K562 (cell line): ENCODE measurements at regions not wholly inside any gene's neighbourhood (a gene's known extent, or its start where the extent isn't known, plus 50 kb on each side); places are given as distances from the start of the nearest gene placed in this dataset.

ENCODE experiments used
- ATAC-seq: fragments of 200-7000 bp; cut with Tn5 transposase; 3 replicates; pipeline ENCODE4 v1.9.1; 2020; ENCODE audit warnings: moderate library complexity
- BruUV-seq: library from RNA; stranded (reverse); fragments of 400-500 nt; replicated peaks from 2 replicates; lab custom pipeline; 2021; lab: Mats Ljungman, UMichigan
- CTCF ChIA-PET: fragments of 300-600 bp; formaldehyde crosslinking; extraction: SDS; loops from one replicate; lab custom pipeline; 2021; ENCODE audit warnings: low intra/inter-chr PET ratio; lab: Yijun Ruan, JAX
- POLR2A ChIA-PET: fragments of 300-600, 350-650 bp; sonication (Branson Sonifier 250); formaldehyde crosslinking; extraction: SDS; loops from one replicate; lab custom pipeline; 2021; ENCODE audit warnings: antibody characterized with exemption, inconsistent platforms; lab: Yijun Ruan, JAX
- DNase-seq, 4 experiments: peaks; one replicate each; pipeline versions ENCODE4 v3.0.0 to v3.0.0-alpha.2; 2011 to 2018; ENCODE audit warnings: low spot score in 3 of 4, mixed read lengths in 3 of 4; ENCODE audit errors: extremely low read depth in 1 of 4
- FAIRE-seq: peaks from 2 replicates; lab custom pipeline; 2011; peaks lifted over from hg19 to GRCh38; lab: Jason Lieb, UNC
- H2AFZ ChIP-seq: 2 replicates; pipeline ENCODE4 v1.6.0; 2011; ENCODE audit warnings: low read depth, low read length, control low read depth, inconsistent platforms
- H3K27ac ChIP-seq: fragments of 200-600 bp; 3 replicates; pipeline ENCODE4 v1.8.0; 2011; ENCODE audit warnings: low read depth, mild to moderate bottlenecking, control low read depth, inconsistent platforms, low read length, moderate library complexity, mixed read lengths; ENCODE audit errors: extremely low read depth
- H3K27me3 ChIP-seq, 2 experiments: fragments of 300-600 bp in 1 of 2; 2 replicates in 1 of 2; 3 replicates in 1 of 2; pipeline versions ENCODE4 v1.6.0 to v1.8.0; 2011; ENCODE audit warnings: inconsistent platforms in 2 of 2, low read length in 2 of 2, mild to moderate bottlenecking in 1 of 2, mixed read lengths in 1 of 2, moderate library complexity in 1 of 2; ENCODE audit not compliant: control insufficient read depth in 2 of 2, insufficient read depth in 2 of 2
- H3K36me3 ChIP-seq: fragments of 300-600 bp; 3 replicates; pipeline ENCODE4 v1.8.0; 2011; ENCODE audit warnings: mild to moderate bottlenecking, low read length, inconsistent platforms; ENCODE audit not compliant: control insufficient read depth, insufficient read depth
- H3K4me1 ChIP-seq, 2 experiments: fragments of 200-600 bp in 1 of 2; replicated peaks in 1 of 2; 2 replicates in 1 of 2; 3 replicates in 1 of 2; pipeline versions ENCODE4 v1.5.1 to v1.8.0; 2011; ENCODE audit warnings: inconsistent platforms in 2 of 2, low read length in 2 of 2, mild to moderate bottlenecking in 1 of 2, mixed read lengths in 1 of 2, moderate library complexity in 1 of 2; ENCODE audit not compliant: control insufficient read depth in 2 of 2, insufficient read depth in 2 of 2
- H3K4me2 ChIP-seq: 2 replicates; pipeline ENCODE4 v1.6.1; 2011; ENCODE audit warnings: low read length, control low read depth, inconsistent platforms, mixed read lengths; ENCODE audit not compliant: insufficient read depth
- H3K4me3 ChIP-seq: fragments of 200-600 bp; sonication (generic), shearing (Covaris generic); 2 replicates; pipeline ENCODE4 v1.5.1; 2016; ENCODE audit warnings: control low read depth, inconsistent platforms
- H3K79me2 ChIP-seq: fragments of 200-600 bp; 3 replicates; pipeline ENCODE4 v1.8.0; 2011; ENCODE audit warnings: low read length, inconsistent platforms; ENCODE audit not compliant: control insufficient read depth, insufficient read depth
- H3K9ac ChIP-seq, 2 experiments: 2 replicates each; pipeline versions ENCODE4 v1.6.0 to v1.6.1; 2011; ENCODE audit warnings: low read depth in 2 of 2, low read length in 2 of 2, control low read depth in 1 of 2, inconsistent platforms in 1 of 2, mild to moderate bottlenecking in 1 of 2, mixed read lengths in 1 of 2; ENCODE audit not compliant: insufficient read depth in 1 of 2
- H3K9me1 ChIP-seq: one replicate; pipeline ENCODE4 v1.6.0; 2011; ENCODE audit warnings: inconsistent platforms, mild to moderate bottlenecking, low read length, moderate library complexity; ENCODE audit not compliant: control insufficient read depth, insufficient read depth
- H3K9me3 ChIP-seq: replicated peaks from 2 replicates; pipeline ENCODE4 v1.5.1; 2011; ENCODE audit warnings: low read depth, low read length, inconsistent platforms; ENCODE audit not compliant: control insufficient read depth, insufficient read depth
- H4K20me1 ChIP-seq: replicated peaks from 2 replicates; pipeline ENCODE4 v1.6.1; 2011; ENCODE audit warnings: low read length, inconsistent platforms, mixed read lengths; ENCODE audit not compliant: control insufficient read depth, insufficient read depth
- ARHGAP35 ChIP-seq: fragments of 450-650 bp; IDR thresholded peaks from 2 replicates; pipeline ENCODE4 v1.6.1; 2018; ENCODE audit not compliant: partially characterized antibody
- ATF1 ChIP-seq, 2 experiments: fragments of 450-650 bp in 1 of 2; IDR thresholded peaks; 2 replicates each; pipeline ENCODE4 v1.6.1; 2016; ENCODE audit warnings: missing compliant biosample characterization in 1 of 2, missing genetic modification characterization in 1 of 2
- CC2D1A ChIP-seq: fragments of 450-650 bp; IDR thresholded peaks from 2 replicates; pipeline ENCODE4 v1.6.1; 2017; ENCODE audit warnings: mild to moderate bottlenecking
- HDAC3 ChIP-seq: fragments of 450-650 bp; IDR thresholded peaks from 2 replicates; pipeline ENCODE4 v1.6.1; 2018; ENCODE audit warnings: borderline replicate concordance, mild to moderate bottlenecking, moderate library complexity; ENCODE audit not compliant: partially characterized antibody
- MYC ChIP-seq, 2 experiments: fragments of 250-450 bp in 1 of 2; sonication (Bioruptor Pico) in 1 of 2; IDR thresholded peaks; 2 replicates each; pipeline versions ENCODE4 v1.5.1 to v1.6.1; 2012 to 2021; ENCODE audit warnings: low read depth in 2 of 2, borderline replicate concordance in 1 of 2, improper control_type of control experiment in 1 of 2, low read length in 1 of 2, mild to moderate bottlenecking in 1 of 2, moderate library complexity in 1 of 2
- RUNX1 ChIP-seq: sonication (generic); IDR thresholded peaks from 2 replicates; pipeline ENCODE4 v1.6.1; 2016; ENCODE audit warnings: antibody characterized with exemption, low read depth
- SAFB2 ChIP-seq: fragments of 200-400 bp; formaldehyde crosslinking; IDR thresholded peaks from 2 replicates; pipeline ENCODE4 v1.6.1; 2018; ENCODE audit warnings: borderline replicate concordance, low read length, low read depth, moderate library complexity; ENCODE audit not compliant: severe bottlenecking
- STAG1 ChIP-seq: sonication (generic); formaldehyde crosslinking; IDR thresholded peaks from 2 replicates; pipeline ENCODE4 v1.5.0; 2020; ENCODE audit warnings: missing genetic modification reagents, borderline replicate concordance
- TBP ChIP-seq: optimal IDR thresholded peaks from 2 replicates; pipeline ENCODE3; 2011; ENCODE audit warnings: low read depth, low read length, improper control_type of control experiment
- ZKSCAN1 ChIP-seq: fragments of 150-350 bp; IDR thresholded peaks from 2 replicates; pipeline ENCODE4 v1.6.1; 2016; ENCODE audit warnings: low read depth, low read length
- ZNF121 ChIP-seq: sonication (generic); formaldehyde crosslinking; conservative IDR thresholded peaks from 2 replicates; pipeline ENCODE4 v1.8.0; 2022; ENCODE audit warnings: missing genetic modification reagents
- ZNF699 ChIP-seq: fragments of 250-450 bp; sonication (Bioruptor Pico); IDR thresholded peaks from 2 replicates; pipeline ENCODE4 v1.8.0; 2021; ENCODE audit warnings: mild to moderate bottlenecking, moderate library complexity; ENCODE audit not compliant: insufficient replicate concordance
- in situ Hi-C: fragments of 300-500 bp; cut with MboI; formaldehyde crosslinking; loops from 4 replicates; pipeline ENCODE4 v1.15.0; 2018; ENCODE audit warnings: inconsistent platforms, mixed read lengths
- intact Hi-C: fragments of 100-400 bp; cut with micrococcal nuclease; formaldehyde crosslinking; loops from 2 replicates; pipeline ENCODE4 v1.14.2; 2022
- TF ChIP-seq, protein P1 (sequence below): sonication (generic); formaldehyde crosslinking; IDR thresholded peaks from 2 replicates; pipeline ENCODE4 v1.5.0; 2020; ENCODE audit warnings: missing genetic modification reagents

DNA sequence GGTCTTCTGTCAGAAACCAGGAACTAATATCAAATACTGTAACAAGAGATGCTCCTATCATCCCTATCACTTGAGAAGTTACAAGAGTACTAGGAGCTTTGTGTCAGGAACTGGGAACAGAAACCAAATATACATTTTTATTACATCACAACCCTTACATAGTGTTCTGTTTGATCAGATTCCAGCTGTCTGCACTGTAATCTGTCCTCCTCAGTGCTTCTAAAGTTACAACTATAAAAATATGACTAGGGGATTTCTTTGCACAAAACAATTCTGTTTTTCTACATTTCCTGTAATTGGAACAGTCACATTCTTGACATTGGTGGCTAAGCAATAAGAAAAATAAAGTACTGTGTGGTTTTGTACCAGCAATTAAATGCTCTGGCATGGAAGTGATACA, 686.0 kb downstream of the PDHA2 start:
- no TSS peak for BruUV-seq
- in situ Hi-C loops = no loop called here
- H3K27me3 ChIP-seq = no peaks in the 10 kb centered on the region
- H3K79me2 ChIP-seq = no peaks in the 10 kb centered on the region
- DNase-seq (no peak), ATAC-seq (no peak), FAIRE-seq (no peak)
- no peak overlapping the region for H3K4me3 ChIP-seq
- intact Hi-C loops = no loop called here
- no peaks in the 10 kb centered on the region for H3K4me1 ChIP-seq
- H2AFZ ChIP-seq = no peak overlapping the region
- POLR2A ChIA-PET = interaction anchor here (0.8 kb wide), 1 partner anchor 805 kb away, joined by 3 read pairs; no protein-coding TSS in a partner anchor
- no peaks in the 10 kb centered on the region for H3K36me3 ChIP-seq
- H3K9me3 ChIP-seq = peaks cover 1% of the 10 kb centered on the region; the same call in 1 of the 2 replicates
- no peak overlapping the region for H3K9ac ChIP-seq
- no peaks in the 10 kb centered on the region for H4K20me1 ChIP-seq
- H3K27ac ChIP-seq = no peak overlapping the region
- no peaks in the 10 kb centered on the region for H3K9me1 ChIP-seq
- CTCF ChIA-PET = no interaction called here
- H3K4me2 ChIP-seq = no peak overlapping the region
- TF ChIP-seq, protein P1, sequence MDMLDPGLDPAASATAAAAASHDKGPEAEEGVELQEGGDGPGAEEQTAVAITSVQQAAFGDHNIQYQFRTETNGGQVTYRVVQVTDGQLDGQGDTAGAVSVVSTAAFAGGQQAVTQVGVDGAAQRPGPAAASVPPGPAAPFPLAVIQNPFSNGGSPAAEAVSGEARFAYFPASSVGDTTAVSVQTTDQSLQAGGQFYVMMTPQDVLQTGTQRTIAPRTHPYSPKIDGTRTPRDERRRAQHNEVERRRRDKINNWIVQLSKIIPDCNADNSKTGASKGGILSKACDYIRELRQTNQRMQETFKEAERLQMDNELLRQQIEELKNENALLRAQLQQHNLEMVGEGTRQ (CRISPR knock-in tag) = no peak
- TF ChIP-seq MYC (IDR thresholded peaks at IDR 0.05; ENCODE audit: low read depth, low read length) = no peak
- no peak for TF ChIP-seq MYC (CRISPR knock-in tag; IDR thresholded peaks at IDR 0.05; ENCODE audit: borderline replicate concordance, low read depth)
- no peak for TF ChIP-seq SAFB2
- TF ChIP-seq TBP = no peak
- TF ChIP-seq ZKSCAN1 = no peak
- TF ChIP-seq ZNF699 = no peak
- TF ChIP-seq ARHGAP35 = no peak
- no peak for TF ChIP-seq HDAC3
- no peak for TF ChIP-seq ZNF121
- no peak for TF ChIP-seq ATF1 (CRISPR knock-in tag; IDR thresholded peaks at IDR 0.05)
- TF ChIP-seq ATF1 (tag; IDR thresholded peaks at IDR 0.05) = no peak
- TF ChIP-seq CC2D1A = no peak
- TF ChIP-seq RUNX1 = no peak
- TF ChIP-seq STAG1 = no peak
